ENCODE measurements at regions not wholly inside any gene's neighbourhood (a gene's known extent, or its start where the extent isn't known, plus 50 kb on each side); places are given as distances from the start of the nearest gene placed in this dataset.

DNA sequence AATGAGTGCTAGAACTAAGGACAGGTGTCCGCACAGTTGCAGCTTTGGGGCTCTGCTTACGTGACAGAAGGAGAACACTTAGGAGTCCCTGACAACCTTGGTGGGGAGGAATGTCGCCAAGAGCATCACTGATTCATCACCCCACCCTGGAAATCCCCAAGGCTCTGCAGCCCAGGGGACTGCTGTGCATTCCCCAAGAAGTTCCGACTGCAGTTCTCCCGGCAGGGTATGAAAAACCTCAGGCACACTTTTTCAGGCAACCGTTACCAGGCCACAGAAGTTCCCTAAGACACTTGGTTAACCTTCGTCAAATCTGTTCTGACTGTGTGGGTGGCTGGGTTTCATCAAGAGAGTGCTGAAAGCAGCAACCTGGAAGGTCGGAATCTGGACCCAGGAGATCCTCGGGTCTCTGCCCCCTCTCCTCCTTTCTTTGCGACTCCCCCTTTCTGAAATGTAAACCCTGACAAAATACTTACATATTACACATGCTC, 192.1 kb upstream of the CXCR4 start:
- Mint-ChIP-seq H3K27ac (peak overlapping the region; percentile 95), H3K27me3 (peaks cover 5% of the 10 kb centered on the region), H3K4me1 (ENCODE audit: low read depth) (peaks cover 52% of the 10 kb centered on the region), H3K9me3 (no peaks in the 10 kb centered on the region), H3K4me3 (no peak overlapping the region), H3K36me3 (ENCODE audit: low read depth) (peaks cover 3% of the 10 kb centered on the region)

DNA sequence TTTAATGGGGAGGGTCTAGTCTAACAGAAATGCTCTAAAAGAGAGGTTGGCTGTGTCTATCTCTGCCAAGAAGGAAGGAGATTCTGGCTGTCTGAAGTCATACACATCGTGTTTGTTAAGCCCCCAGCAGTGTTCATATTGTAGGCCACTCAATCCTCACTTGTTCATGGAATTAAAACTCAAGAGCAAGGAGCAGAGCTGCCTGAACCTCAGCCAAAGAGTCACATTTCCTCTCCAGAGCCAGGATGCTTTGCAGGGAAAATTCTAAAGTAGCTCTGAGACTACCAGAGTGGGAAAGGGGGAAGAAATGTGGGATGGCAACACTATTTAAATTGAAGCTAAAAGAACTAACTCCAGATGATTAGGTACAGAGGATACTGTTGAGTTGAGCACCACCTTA, 190.7 kb upstream of the CXCR4 start:
- H3K27me3 Mint-ChIP-seq = peaks cover 5% of the 10 kb centered on the region
- peaks cover 3% of the 10 kb centered on the region for H3K36me3 Mint-ChIP-seq (ENCODE audit: low read depth)
- peaks cover 55% of the 10 kb centered on the region for H3K4me1 Mint-ChIP-seq (ENCODE audit: low read depth)
- no peaks in the 10 kb centered on the region for H3K9me3 Mint-ChIP-seq
- no peak overlapping the region for H3K27ac Mint-ChIP-seq
- no peak overlapping the region for H3K4me3 Mint-ChIP-seq

- no peaks in the 10 kb centered on the region for H3K9me3 Mint-ChIP-seq
- H3K27ac Mint-ChIP-seq = no peak overlapping the region
- peaks cover 3% of the 10 kb centered on the region for H3K36me3 Mint-ChIP-seq (ENCODE audit: low read depth)
- no peak overlapping the region for H3K4me3 Mint-ChIP-seq
- H3K27me3 Mint-ChIP-seq = peaks cover 5% of the 10 kb centered on the region
- peaks cover 51% of the 10 kb centered on the region for H3K4me1 Mint-ChIP-seq (ENCODE audit: low read depth)
These were observed 188.9 kb upstream of the CXCR4 start for GRCh38 chr2:136306836-136307235.

DNA sequence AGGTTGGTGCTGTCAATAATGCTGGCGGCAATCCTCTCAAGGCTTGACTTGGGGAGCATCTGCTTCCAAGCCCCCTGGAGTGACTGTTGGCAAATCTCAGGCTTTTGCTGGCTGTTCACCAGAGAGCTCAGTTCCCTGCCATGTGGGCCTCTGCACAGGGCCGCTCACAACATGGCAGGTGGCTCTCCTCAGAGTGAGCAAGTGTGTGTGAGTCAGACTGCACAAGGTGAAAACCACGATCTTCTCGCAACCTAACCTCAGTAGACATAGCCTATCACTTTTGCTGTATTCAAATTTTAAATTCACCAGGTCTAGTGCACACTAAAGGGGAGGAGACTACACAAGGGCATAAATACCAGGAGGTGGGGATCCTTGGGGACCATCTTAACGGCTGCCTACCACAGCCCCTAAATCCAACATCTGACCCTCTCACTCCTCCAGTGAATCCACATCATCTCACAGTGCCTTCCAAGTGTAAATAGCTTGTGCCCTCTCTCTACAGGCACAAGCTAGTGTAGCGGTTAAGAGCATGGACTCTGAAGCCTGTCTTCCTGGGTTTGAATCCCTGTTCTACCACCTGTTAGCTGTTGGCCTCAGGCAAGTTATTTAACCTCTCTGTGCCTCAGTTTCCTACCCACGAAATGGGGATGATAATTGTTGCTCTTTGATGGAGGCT, 187.7 kb upstream of the CXCR4 start:
- H3K27ac Mint-ChIP-seq = peak overlapping the region; percentile 90
- peaks cover 3% of the 10 kb centered on the region for H3K36me3 Mint-ChIP-seq (ENCODE audit: low read depth)
- H3K4me3 Mint-ChIP-seq = peak overlapping the region; percentile 6
- peaks cover 40% of the 10 kb centered on the region for H3K4me1 Mint-ChIP-seq (ENCODE audit: low read depth)
- H3K9me3 Mint-ChIP-seq = no peaks in the 10 kb centered on the region
- peaks cover 5% of the 10 kb centered on the region for H3K27me3 Mint-ChIP-seq

DNA sequence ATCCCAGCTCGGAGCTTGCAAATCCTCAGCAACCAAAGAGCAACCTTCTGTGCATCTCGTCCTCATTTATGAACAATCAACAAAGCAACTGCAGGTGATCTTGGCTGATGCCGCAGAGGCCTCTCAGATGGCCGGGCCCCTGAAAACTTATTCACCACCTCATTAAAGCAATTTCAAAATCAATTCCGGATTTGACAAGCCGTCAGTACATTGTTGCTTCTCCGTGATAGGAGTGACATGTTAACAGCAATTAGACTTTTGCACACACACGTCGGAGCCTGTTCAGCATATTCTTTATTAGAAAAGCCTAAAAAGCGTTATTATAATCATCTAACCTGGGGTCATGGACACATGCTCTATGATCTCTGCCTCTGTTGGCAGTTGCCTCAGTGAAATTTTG, 183.1 kb upstream of the CXCR4 start:
- Mint-ChIP-seq H3K9me3 (no peaks in the 10 kb centered on the region), H3K36me3 (ENCODE audit: low read depth) (no peaks in the 10 kb centered on the region), H3K4me1 (ENCODE audit: low read depth) (peaks cover 19% of the 10 kb centered on the region), H3K27me3 (no peaks in the 10 kb centered on the region), H3K4me3 (no peak overlapping the region), H3K27ac (no peak overlapping the region)

GRCh38 chr2:136298631-136299030, 180.7 kb upstream of the CXCR4 start:
- Mint-ChIP-seq H3K9me3 (no peaks in the 10 kb centered on the region), H3K27ac (no peak overlapping the region), H3K4me3 (no peak overlapping the region), H3K27me3 (no peaks in the 10 kb centered on the region), H3K4me1 (ENCODE audit: low read depth) (peaks cover 6% of the 10 kb centered on the region), H3K36me3 (ENCODE audit: low read depth) (no peaks in the 10 kb centered on the region)

- peaks cover 6% of the 10 kb centered on the region for H3K4me1 Mint-ChIP-seq (ENCODE audit: low read depth)
- no peak overlapping the region for H3K27ac Mint-ChIP-seq
- H3K36me3 Mint-ChIP-seq (ENCODE audit: low read depth) = no peaks in the 10 kb centered on the region
- no peaks in the 10 kb centered on the region for H3K9me3 Mint-ChIP-seq
- H3K4me3 Mint-ChIP-seq = no peak overlapping the region
- H3K27me3 Mint-ChIP-seq = no peaks in the 10 kb centered on the region
These were observed 180.0 kb upstream of the CXCR4 start for GRCh38 chr2:136297994-136298393.

- Mint-ChIP-seq H3K4me3 (no peak overlapping the region), H3K27ac (no peak overlapping the region), H3K27me3 (no peaks in the 10 kb centered on the region), H3K9me3 (no peaks in the 10 kb centered on the region), H3K36me3 (ENCODE audit: low read depth) (no peaks in the 10 kb centered on the region), H3K4me1 (ENCODE audit: low read depth) (peaks cover 12% of the 10 kb centered on the region)
These were observed 179.4 kb upstream of the CXCR4 start for GRCh38 chr2:136297312-136297711.

- H3K27me3 Mint-ChIP-seq = no peaks in the 10 kb centered on the region
- H3K4me3 Mint-ChIP-seq = no peak overlapping the region
- no peaks in the 10 kb centered on the region for H3K9me3 Mint-ChIP-seq
- H3K4me1 Mint-ChIP-seq (ENCODE audit: low read depth) = peaks cover 13% of the 10 kb centered on the region
- H3K27ac Mint-ChIP-seq = no peak overlapping the region
- no peaks in the 10 kb centered on the region for H3K36me3 Mint-ChIP-seq (ENCODE audit: low read depth)
These were observed 177.2 kb upstream of the CXCR4 start for GRCh38 chr2:136295168-136295567.

DNA sequence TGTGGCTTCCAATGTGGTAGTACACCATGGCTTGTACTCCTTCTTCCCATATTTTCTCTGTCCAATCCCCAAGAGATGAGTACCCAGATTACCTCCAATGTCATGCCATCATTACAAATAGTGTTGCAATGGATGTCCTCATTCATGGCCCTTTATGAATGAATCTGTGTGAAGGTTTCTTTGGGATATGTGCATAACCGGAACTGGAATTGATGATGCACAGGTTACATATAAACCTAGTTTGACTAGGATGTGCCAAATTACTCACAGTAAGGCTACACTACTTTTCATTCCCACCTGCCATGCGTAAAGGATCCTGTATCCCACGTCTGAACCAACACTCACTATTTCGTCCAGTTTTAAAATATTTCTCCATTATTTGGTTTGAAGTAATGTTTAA, 173.9 kb upstream of the CXCR4 start:
- no peak overlapping the region for H3K4me3 Mint-ChIP-seq
- no peaks in the 10 kb centered on the region for H3K27me3 Mint-ChIP-seq
- H3K27ac Mint-ChIP-seq = no peak overlapping the region
- peaks cover 11% of the 10 kb centered on the region for H3K4me1 Mint-ChIP-seq (ENCODE audit: low read depth)
- H3K36me3 Mint-ChIP-seq (ENCODE audit: low read depth) = no peaks in the 10 kb centered on the region
- no peaks in the 10 kb centered on the region for H3K9me3 Mint-ChIP-seq

DNA sequence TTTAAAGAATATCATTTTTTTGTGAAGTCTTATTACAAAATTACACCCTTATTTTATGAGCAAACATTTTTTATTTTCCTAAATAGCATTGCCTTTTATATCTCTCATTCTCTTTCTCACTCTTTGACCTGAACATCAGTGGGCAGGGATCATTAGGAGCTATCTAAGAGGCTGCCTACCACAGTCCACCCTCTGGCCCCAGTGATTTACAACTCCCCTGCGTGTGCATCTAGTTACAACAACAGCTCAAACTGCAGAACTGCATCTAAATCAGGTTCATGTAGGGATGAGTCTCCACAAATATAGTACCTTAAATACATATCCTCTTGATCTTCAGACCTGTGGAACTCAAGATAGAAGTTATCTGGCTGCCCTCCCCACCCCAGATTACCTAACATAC, 172.4 kb upstream of the CXCR4 start:
- Mint-ChIP-seq H3K27me3 (no peaks in the 10 kb centered on the region), H3K4me3 (no peak overlapping the region), H3K9me3 (no peaks in the 10 kb centered on the region), H3K4me1 (ENCODE audit: low read depth) (peaks cover 26% of the 10 kb centered on the region), H3K27ac (no peak overlapping the region), H3K36me3 (ENCODE audit: low read depth) (no peaks in the 10 kb centered on the region)

DNA sequence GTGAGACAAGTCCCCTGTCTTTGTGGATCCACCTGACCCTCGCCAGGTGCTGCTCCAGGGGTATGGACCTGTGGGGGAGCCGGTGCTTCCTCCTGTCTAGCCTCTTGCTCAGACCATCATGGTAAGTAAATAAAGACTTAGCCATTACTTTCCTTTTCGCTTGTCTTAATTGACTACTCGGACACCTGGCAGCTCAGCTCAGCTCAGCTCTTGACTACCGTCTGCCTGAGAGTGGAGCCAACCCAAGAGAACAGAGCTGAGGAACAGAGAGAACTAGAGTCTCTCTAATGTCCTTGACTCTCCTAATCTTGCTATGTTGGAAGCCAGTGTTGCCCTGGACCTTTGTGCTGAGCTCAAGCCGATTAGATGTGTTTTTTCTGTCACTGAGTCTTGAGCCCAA, 170.3 kb upstream of the CXCR4 start:
- Mint-ChIP-seq H3K36me3 (ENCODE audit: low read depth) (no peaks in the 10 kb centered on the region), H3K4me3 (no peak overlapping the region), H3K4me1 (ENCODE audit: low read depth) (peaks cover 43% of the 10 kb centered on the region), H3K9me3 (no peaks in the 10 kb centered on the region), H3K27me3 (no peaks in the 10 kb centered on the region), H3K27ac (no peak overlapping the region)

DNA sequence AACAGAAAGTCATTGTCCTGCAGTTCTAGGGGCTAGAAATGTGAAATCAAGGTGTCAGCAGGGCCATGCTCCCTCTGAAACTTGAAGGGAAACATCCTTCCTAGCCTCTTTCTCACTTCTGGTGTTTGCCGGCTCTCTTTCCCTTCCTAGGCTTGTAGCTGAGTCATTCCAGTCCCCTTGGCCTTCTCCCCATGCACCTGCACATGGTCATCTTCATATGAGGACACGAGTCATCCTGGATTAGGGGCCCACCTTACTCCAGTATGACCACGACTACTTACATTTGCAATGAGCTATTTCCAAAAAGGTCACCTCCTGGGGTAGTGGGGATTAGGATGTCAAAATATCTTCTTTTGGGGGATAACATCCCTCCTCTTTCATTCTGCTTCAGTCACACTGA, 168.5 kb upstream of the CXCR4 start:
- peaks cover 53% of the 10 kb centered on the region for H3K4me1 Mint-ChIP-seq (ENCODE audit: low read depth)
- no peaks in the 10 kb centered on the region for H3K9me3 Mint-ChIP-seq
- H3K4me3 Mint-ChIP-seq = no peak overlapping the region
- no peaks in the 10 kb centered on the region for H3K36me3 Mint-ChIP-seq (ENCODE audit: low read depth)
- H3K27me3 Mint-ChIP-seq = no peaks in the 10 kb centered on the region
- H3K27ac Mint-ChIP-seq = peak overlapping the region; percentile 62

DNA sequence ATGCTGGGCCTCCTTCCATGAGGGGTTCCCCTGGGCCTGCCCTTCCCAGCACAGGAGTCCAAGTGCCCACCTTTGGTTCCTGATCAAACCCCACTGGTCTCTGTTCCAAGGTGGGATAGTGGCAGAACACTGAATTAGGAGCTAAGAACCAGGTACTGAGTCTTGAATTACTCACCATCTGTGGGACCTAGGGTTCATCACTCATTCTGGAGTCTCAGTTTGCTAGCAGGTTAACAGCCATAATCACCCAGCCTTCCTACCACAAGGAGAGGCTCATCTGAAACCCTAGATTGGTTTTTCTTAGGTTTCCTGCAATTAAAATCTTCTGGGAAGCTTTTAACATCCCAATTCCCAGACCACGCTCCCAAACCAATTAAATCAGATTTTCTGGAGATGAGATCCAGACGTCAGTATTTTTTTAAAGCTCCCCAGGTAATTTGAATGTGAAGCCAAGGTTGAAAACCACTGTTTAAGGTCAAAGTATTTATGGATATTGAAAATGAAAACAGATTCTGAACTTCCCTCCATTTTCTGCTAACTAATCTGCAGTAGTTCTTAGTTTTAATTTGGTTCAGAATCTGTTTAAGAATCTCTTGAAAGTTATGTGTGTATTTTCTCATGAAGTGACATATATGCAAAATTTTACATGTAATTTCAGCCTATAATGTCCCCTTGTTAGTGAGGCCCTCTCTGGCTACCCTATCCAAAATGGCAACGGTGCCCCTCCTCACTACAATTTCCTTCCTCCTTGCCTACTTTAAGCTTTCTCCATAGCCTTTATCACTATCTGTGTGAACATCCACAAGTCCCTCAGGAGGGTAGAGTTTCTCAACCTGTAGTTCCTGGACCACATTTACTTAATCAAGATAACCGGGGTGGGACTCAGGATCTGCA, 166.5 kb upstream of the CXCR4 start:
- no peaks in the 10 kb centered on the region for H3K27me3 Mint-ChIP-seq
- H3K27ac Mint-ChIP-seq = peak overlapping the region; percentile 17
- H3K4me3 Mint-ChIP-seq = no peak overlapping the region
- H3K36me3 Mint-ChIP-seq (ENCODE audit: low read depth) = no peaks in the 10 kb centered on the region
- peaks cover 71% of the 10 kb centered on the region for H3K4me1 Mint-ChIP-seq (ENCODE audit: low read depth)
- no peaks in the 10 kb centered on the region for H3K9me3 Mint-ChIP-seq

DNA sequence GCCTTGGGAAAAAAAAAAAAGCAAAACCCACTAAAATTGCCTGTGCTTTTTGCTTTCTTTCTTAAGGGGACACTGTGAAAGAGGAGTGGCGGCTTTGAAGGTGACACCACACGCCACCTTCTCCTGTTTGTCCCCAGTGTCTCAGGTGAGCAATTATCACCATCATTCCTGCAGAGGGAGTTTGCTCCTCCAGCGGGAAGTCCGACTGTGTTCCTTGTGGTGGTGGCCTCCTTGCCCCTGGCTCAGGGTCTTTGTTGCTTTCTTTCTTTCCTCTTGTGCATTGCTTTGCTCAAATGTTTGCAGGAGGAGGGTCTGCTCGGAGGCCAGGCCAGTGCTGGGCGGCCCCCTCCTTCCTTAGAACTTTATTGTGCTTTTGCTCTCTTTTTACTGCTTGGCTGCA, 164.3 kb upstream of the CXCR4 start:
- Mint-ChIP-seq H3K4me1 (ENCODE audit: low read depth) (peaks cover 70% of the 10 kb centered on the region), H3K27me3 (no peaks in the 10 kb centered on the region), H3K4me3 (no peak overlapping the region), H3K9me3 (no peaks in the 10 kb centered on the region), H3K36me3 (ENCODE audit: low read depth) (no peaks in the 10 kb centered on the region), H3K27ac (peak overlapping the region; percentile 47)
